AG09319 (cell line): ENCODE measurements at regions not wholly inside any gene's neighbourhood (a gene's known extent, or its start where the extent isn't known, plus 50 kb on each side); places are given as distances from the start of the nearest gene placed in this dataset.
A peak's percentile ranks its signal among the peaks of the same experiment; 100 is the strongest.

Experiments
- DNase-seq: peaks from one replicate; pipeline ENCODE4 v3.0.0-alpha.2; 2010; ENCODE audit warnings: low read depth; ENCODE audit errors: extremely low read depth
- TF ChIP-seq, protein P1 (sequence below): IDR thresholded peaks from 2 replicates; pipeline ENCODE4 v1.5.1; 2011; ENCODE audit warnings: low read depth, mild to moderate bottlenecking, inconsistent platforms, low read length, moderate library complexity

GRCh38 chr4:121479808-121480207, 99.0 kb upstream of the QRFPR start:
- TF ChIP-seq, protein P1, sequence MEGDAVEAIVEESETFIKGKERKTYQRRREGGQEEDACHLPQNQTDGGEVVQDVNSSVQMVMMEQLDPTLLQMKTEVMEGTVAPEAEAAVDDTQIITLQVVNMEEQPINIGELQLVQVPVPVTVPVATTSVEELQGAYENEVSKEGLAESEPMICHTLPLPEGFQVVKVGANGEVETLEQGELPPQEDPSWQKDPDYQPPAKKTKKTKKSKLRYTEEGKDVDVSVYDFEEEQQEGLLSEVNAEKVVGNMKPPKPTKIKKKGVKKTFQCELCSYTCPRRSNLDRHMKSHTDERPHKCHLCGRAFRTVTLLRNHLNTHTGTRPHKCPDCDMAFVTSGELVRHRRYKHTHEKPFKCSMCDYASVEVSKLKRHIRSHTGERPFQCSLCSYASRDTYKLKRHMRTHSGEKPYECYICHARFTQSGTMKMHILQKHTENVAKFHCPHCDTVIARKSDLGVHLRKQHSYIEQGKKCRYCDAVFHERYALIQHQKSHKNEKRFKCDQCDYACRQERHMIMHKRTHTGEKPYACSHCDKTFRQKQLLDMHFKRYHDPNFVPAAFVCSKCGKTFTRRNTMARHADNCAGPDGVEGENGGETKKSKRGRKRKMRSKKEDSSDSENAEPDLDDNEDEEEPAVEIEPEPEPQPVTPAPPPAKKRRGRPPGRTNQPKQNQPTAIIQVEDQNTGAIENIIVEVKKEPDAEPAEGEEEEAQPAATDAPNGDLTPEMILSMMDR = no peak
- DNase-seq = no peak

DNA sequence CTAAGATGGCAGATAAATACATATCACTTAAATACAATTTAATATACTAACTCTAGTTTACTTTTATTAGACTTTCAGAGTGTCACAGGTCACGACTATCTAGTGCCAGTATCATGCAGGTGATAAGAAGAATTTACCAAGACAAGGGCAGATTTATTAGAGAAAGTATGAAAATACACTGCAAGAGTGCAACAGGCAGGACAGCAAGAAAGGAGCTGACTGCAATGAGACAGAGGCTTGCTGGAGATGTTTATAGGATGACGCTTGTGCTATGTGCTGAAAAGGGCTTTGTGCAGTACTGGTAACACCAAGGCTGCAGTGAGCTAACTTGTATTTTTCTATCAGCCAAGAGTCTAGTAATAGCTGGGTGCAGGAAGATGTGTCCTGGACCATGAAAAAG, 96.7 kb upstream of the QRFPR start:
- TF ChIP-seq, protein P1 = no peak
- DNase-seq = no peak

DNA sequence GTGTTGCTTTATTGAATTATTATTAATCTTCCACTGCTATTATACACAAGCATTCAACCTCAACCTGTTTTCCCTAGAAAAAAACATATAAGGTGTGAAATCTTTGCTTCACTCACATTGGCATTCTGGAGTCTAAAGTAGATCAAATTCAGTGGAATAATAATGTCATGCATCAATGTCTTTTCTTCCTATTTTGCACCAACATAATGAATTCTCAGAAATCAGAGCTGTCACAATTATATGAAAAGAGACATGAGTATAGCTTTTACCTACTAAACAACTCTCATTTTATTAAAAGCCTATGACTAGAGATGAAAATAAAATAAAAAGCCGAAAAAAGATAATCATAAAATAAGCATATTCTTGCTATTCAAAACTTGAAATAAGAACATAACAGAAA, 96.3 kb upstream of the QRFPR start:
- DNase-seq = no peak
- TF ChIP-seq, protein P1 = no peak

- DNase-seq = no peak
- TF ChIP-seq, protein P1 = no peak
Measured at GRCh38 chr4:121472937-121473721, 92.3 kb upstream of the QRFPR start.

DNA sequence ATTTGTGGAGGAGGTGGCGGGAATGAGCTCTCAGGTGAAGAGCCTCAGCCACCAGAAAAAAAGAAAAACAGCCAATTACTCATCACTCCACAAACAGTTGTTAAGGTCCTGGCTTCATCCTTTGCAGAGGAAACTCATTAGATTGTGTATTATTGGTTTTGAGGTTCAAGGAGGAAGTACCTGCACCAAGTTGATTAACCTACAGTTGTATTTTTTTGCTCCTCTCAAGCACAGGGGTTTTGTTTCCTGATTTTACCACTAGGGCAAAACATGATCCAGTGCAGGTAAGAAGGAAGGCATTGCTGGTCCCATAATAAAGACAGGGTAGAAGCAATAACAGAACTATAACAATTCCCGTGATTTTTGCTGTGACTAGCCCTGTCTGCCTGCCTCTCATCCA, 84.0 kb upstream of the QRFPR start:
- DNase-seq = no peak
- TF ChIP-seq, protein P1 = no peak

DNA sequence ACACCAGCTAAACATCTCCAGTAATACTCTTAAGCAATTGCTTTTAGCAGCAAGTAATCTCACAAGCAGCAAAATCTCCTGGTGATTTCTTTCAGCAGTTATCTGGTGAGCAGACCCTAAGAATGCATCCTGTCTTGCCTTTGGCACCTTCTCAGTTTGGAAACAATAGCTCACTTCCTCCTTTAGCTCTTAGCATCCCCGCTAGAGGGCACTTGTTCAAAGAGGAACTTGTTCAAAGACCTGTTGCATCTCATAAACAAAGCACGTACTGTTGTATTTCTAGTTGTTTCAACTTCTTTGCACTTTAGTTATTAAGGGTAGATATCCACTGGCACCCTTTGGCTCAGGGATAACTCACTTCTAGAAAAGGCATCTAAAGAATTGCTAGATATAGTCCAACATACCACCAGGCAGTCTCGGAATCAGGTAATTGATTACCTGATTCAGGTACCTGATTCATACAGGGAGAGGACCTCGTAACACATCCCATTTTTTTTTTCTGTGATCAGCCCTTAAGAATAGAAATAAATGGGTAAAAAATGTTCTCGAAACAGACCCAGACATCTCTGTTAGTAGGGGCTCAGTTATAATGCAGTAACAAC, 81.9 kb upstream of the QRFPR start:
- DNase-seq = peak; percentile 27
- TF ChIP-seq, protein P1 = peak; percentile 85

DNA sequence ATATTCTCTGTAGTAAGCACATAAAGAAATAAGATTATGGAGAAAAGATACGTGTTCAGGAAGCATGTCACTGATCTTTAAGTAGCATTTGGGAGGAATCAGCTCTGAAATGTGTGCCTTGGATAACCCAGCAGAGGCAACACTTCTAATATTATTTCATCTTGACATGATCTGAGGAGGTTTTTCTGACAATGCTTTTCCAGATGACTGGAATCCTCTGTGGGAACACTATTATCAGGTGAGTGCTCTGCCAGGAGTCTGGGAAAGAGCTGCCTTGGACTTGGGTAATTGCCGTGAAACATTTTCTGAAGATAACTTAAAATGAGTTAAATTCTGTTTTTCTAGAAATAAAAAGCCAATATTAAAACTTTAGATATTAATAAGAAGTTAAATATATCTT, 78.2 kb upstream of the QRFPR start:
- no peak for DNase-seq
- TF ChIP-seq, protein P1 = no peak
